GM12878 (cell line): ENCODE measurements at regions not wholly inside any gene's neighbourhood (a gene's known extent, or its start where the extent isn't known, plus 50 kb on each side); places are given as distances from the start of the nearest gene placed in this dataset.

Source experiments
- BHLHE40 ChIP-seq, 2 experiments: fragments of 450-650 bp in 1 of 2; IDR thresholded peaks; 2 replicates each; pipeline ENCODE4 v1.6.1; 2011 to 2017; ENCODE audit warnings: low read depth in 2 of 2, borderline replicate concordance in 1 of 2, improper control_type of control experiment in 1 of 2, low read length in 1 of 2, mild to moderate bottlenecking in 1 of 2
- EP300 ChIP-seq, 2 experiments: fragments of 150-350 bp in 1 of 2; IDR thresholded peaks; 2 replicates each; pipeline ENCODE4 v1.6.1; 2011 to 2012; ENCODE audit warnings: low read depth in 2 of 2, low read length in 2 of 2, borderline replicate concordance in 1 of 2, improper control_type of control experiment in 1 of 2, inconsistent platforms in 1 of 2; ENCODE audit not compliant: control insufficient read depth in 1 of 2
- EZH2 ChIP-seq: IDR thresholded peaks from 2 replicates; pipeline ENCODE4 v1.6.1; 2012; ENCODE audit warnings: low read depth, mild to moderate bottlenecking, control low read depth, inconsistent platforms, low read length, borderline replicate concordance; ENCODE audit not compliant: control insufficient read depth
- GABPA ChIP-seq: IDR thresholded peaks from 2 replicates; pipeline ENCODE4 v1.6.1; 2014; ENCODE audit warnings: antibody characterized with exemption, low read depth, mild to moderate bottlenecking, inconsistent platforms
- HDAC6 ChIP-seq: fragments of 200-600 bp; sonication (generic); IDR thresholded peaks from one replicate; pipeline ENCODE4 v1.8.0; 2017; ENCODE audit warnings: antibody characterized with exemption; ENCODE audit not compliant: unreplicated experiment
- MYC ChIP-seq: IDR thresholded peaks from 2 replicates; pipeline ENCODE4 v1.6.1; 2011; ENCODE audit warnings: mild to moderate bottlenecking, low read length, moderate library complexity, inconsistent platforms; ENCODE audit not compliant: insufficient read depth, insufficient replicate concordance, insufficient read length, severe bottlenecking
- NFXL1 ChIP-seq: fragments of 450-650 bp; IDR thresholded peaks from 2 replicates; pipeline ENCODE4 v1.6.1; 2017; ENCODE audit warnings: antibody characterized with exemption, mild to moderate bottlenecking, borderline replicate concordance
- NR2C1 ChIP-seq: fragments of 450-650 bp; IDR thresholded peaks from 2 replicates; pipeline ENCODE4 v1.6.1; 2017; ENCODE audit warnings: antibody characterized with exemption, mild to moderate bottlenecking, moderate library complexity
- POLR2AphosphoS5 ChIP-seq: IDR thresholded peaks from 2 replicates; pipeline ENCODE4 v1.6.1; 2011; ENCODE audit warnings: mild to moderate bottlenecking, low read length, inconsistent platforms
- RAD21 ChIP-seq: IDR thresholded peaks from 2 replicates; pipeline ENCODE4 v1.6.1; 2011; ENCODE audit warnings: mild to moderate bottlenecking, low read depth, low read length, moderate library complexity; ENCODE audit not compliant: insufficient read depth
- SRF ChIP-seq, 2 experiments: IDR thresholded peaks; 2 replicates each; pipeline ENCODE4 v1.6.1; 2011; ENCODE audit warnings: low read depth in 2 of 2, low read length in 2 of 2, mild to moderate bottlenecking in 1 of 2, moderate library complexity in 1 of 2
- SUPT20H ChIP-seq: IDR thresholded peaks from 2 replicates; pipeline ENCODE4 v1.6.1; 2011; ENCODE audit warnings: low read depth, mild to moderate bottlenecking, low read length, moderate library complexity, borderline replicate concordance; ENCODE audit not compliant: control insufficient read depth
- TAF1 ChIP-seq: IDR thresholded peaks from 2 replicates; pipeline ENCODE4 v1.6.1; 2011; ENCODE audit warnings: mild to moderate bottlenecking, low read depth, low read length, borderline replicate concordance
- TF ChIP-seq, protein P1 (sequence below), 3 experiments: IDR thresholded peaks in 2 of 3; conservative IDR thresholded peaks in 1 of 3; 2 replicates each; pipeline ENCODE4 v1.5.1; 2011; ENCODE audit warnings: low read depth in 3 of 3, low read length in 3 of 3, mild to moderate bottlenecking in 3 of 3, control low read depth in 2 of 3, moderate library complexity in 2 of 3, inconsistent platforms in 1 of 3, mixed read lengths in 1 of 3; ENCODE audit not compliant: control insufficient read depth in 2 of 3, insufficient read depth in 1 of 3; ENCODE audit errors: extremely low read depth in 1 of 3

DNA sequence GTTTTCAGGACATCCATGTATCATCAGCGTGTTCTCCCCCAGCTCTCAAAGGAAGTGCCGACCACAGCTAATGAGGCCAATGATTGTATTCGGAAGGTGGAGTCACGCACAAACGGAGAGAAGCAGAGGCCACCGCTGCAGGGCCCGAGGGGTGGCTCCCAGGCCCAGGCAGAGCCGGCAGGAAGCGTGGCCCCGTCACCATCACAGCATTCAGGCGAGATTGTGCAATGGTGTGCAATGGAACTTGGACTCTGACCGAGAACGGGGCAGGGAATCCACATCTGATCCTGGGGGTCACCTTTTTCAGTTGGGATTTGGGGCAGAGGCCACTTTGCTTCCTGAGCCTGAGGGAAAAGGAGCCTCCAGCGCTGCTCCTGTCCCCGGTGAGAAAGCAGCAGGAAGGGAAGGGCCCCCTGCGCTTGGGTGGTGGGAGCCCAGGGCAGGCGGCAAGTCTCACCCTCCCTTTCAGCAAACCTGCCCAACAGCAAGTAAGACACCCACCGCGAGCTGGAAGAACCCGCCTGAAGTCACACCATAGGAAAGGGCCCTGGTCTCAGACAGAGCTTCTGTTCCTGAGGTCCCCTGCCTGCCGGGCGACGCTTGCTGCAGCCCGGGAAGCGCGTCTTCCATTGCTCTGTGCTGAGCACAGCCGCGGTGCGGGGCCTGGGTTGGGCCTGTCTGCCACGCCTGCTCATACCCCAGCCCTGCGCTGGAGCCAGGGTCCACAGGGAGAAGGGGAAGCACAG, 1430.7 kb downstream of the BRD1 start:
- TF ChIP-seq MYC (no peak), NFXL1 (no peak), POLR2AphosphoS5 (no peak), NR2C1 (no peak), GABPA (no peak), TAF1 (no peak), RAD21 (no peak), BHLHE40 (IDR thresholded peaks at IDR 0.05; ENCODE audit: borderline replicate concordance in 1 of 2, low read depth in 2 of 2, low read length in 1 of 2) (no peak), SUPT20H (no peak), HDAC6 (no peak), EZH2 (no peak), SRF (IDR thresholded peaks at IDR 0.05; ENCODE audit: low read depth in 2 of 2, low read length in 2 of 2) (no peak), EP300 (IDR thresholded peaks at IDR 0.05; ENCODE audit: borderline replicate concordance in 1 of 2, control insufficient read depth in 1 of 2, low read depth in 2 of 2, low read length in 2 of 2) (no peak)
- TF ChIP-seq, protein P1, sequence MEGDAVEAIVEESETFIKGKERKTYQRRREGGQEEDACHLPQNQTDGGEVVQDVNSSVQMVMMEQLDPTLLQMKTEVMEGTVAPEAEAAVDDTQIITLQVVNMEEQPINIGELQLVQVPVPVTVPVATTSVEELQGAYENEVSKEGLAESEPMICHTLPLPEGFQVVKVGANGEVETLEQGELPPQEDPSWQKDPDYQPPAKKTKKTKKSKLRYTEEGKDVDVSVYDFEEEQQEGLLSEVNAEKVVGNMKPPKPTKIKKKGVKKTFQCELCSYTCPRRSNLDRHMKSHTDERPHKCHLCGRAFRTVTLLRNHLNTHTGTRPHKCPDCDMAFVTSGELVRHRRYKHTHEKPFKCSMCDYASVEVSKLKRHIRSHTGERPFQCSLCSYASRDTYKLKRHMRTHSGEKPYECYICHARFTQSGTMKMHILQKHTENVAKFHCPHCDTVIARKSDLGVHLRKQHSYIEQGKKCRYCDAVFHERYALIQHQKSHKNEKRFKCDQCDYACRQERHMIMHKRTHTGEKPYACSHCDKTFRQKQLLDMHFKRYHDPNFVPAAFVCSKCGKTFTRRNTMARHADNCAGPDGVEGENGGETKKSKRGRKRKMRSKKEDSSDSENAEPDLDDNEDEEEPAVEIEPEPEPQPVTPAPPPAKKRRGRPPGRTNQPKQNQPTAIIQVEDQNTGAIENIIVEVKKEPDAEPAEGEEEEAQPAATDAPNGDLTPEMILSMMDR (IDR thresholded peaks at IDR 0.05 in 2 of 3, conservative IDR thresholded peaks at IDR 0.05 in 1 of 3; ENCODE audit: control insufficient read depth in 2 of 3, extremely low read depth in 1 of 3, insufficient read depth in 1 of 3, low read depth in 3 of 3, low read length in 3 of 3), result no peak
